A172 (cell line): ENCODE measurements at regions not wholly inside any gene's neighbourhood (a gene's known extent, or its start where the extent isn't known, plus 50 kb on each side); places are given as distances from the start of the nearest gene placed in this dataset.

Experiments
- DNase-seq: peaks from one replicate; pipeline ENCODE4 v3.0.0-alpha.2; 2015; ENCODE audit warnings: low spot score

DNA sequence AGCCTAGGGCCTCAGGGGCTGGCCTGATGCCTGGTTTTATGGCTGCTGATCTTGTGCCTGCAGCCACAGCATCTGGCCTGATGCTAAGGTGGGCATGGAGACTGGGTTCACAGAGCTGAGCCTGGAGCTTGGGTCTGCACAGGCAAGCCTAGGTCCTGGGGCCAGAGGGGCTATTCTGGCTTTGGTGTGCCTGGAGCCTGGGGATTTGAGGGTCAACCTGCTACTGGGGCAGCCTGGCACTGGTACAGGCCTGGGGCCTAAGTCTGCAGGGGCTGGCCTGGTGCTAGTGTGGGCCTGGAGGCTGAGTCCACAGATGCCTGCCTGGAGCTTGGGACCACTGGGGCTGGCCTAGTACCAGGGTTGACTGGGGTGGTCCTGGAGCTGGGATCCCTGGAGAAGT is 481.8 kb upstream of the GHITM start:
- no peak for DNase-seq

GRCh38 chr10:83663918-83664317 is 475.4 kb upstream of the GHITM start:
- DNase-seq = no peak

- DNase-seq = peak; percentile 31
These were observed 472.5 kb upstream of the GHITM start for GRCh38 chr10:83666762-83667161.

- no peak for DNase-seq
These were observed 471.7 kb upstream of the GHITM start for GRCh38 chr10:83667594-83667993.

GRCh38 chr10:83673316-83673715 is 466.0 kb upstream of the GHITM start:
- no peak for DNase-seq

DNA sequence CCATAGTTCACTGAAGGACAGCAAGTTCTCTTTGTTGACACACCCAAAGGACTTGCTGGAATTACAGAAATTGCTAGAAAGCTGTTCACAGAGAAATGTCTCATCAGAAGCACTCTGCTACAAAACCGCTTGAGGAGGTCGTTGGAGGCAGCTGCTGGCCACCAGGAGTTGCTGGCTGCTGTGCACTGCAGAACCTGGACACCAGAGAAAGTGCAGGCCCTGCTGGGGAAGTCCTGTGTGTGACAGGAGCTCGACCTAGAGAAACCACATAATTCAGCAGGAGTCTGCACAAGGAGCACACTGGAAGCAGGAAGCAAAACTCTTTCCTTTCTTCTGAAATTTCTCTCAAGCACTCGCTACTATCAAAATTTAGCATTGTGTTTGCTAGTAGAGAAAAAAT is 461.5 kb upstream of the GHITM start:
- DNase-seq = peak; percentile 5

DNA sequence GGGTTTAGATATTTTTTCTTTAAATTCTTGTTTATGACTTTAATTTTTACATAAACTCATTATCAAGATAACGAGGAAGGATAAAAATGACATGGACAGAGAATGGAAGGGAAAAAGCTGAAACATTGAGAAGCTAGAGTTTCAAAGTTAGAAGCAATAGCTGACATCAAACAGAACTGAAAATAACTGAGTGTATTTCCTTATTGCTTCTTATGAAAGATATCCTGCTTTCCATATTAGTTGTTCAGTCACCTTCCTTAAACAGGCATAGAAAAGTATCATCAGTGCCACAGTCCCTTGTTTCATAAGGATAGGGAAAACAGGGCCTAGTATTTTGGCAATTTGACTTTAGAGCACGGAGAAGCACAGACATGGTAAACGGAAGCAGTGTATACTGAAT is 460.5 kb upstream of the GHITM start:
- DNase-seq = no peak

DNA sequence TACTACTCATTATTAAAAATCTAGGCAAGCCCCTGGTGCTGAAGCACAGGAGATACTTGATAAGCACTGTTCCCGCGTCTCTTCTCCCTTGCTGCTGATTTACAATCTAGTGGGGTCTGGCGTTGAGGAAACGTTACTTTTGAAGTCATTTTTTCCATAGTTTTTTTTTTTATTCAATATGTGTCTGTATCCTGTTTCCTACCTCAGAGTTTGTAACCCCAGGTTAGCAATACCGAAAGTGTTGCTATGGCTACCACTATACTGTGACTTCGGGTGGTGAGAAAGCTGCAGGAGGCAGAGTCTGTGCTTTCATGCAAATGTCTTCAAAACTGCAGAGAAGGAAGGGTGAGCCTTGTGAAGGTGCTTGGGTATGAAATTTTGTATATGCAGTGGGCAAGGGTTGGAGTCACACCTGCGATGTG is 458.8 kb upstream of the GHITM start:
- no peak for DNase-seq

DNA sequence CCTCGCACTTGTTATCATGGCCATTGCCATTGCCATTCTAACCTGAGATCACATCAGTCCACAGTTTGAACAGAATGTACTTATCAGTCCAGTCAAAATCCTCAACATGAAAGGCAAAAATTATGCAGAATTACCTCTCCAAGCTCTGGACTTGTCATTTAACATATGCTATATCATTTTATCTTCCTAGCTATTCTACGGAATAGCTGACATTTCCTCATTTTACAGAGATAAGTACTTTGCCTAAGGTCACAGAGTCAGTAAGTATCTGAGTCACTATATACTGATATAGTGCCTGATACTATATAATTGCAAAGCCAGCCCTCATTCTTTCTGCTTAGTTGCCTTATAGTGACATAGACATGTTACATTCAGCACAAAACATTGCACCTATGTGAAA is 456.9 kb upstream of the GHITM start:
- DNase-seq = no peak

GRCh38 chr10:83685458-83685857 is 453.9 kb upstream of the GHITM start:
- DNase-seq = no peak

GRCh38 chr10:83691791-83692596 is 447.3 kb upstream of the GHITM start:
- no peak for DNase-seq

- DNase-seq = no peak
These were observed 440.4 kb upstream of the GHITM start for GRCh38 chr10:83698899-83699298.

GRCh38 chr10:83701799-83702198 is 437.5 kb upstream of the GHITM start:
- no peak for DNase-seq

GRCh38 chr10:83702731-83703130 is 436.6 kb upstream of the GHITM start:
- DNase-seq = no peak

GRCh38 chr10:83706120-83706519 is 433.2 kb upstream of the GHITM start:
- no peak for DNase-seq

DNA sequence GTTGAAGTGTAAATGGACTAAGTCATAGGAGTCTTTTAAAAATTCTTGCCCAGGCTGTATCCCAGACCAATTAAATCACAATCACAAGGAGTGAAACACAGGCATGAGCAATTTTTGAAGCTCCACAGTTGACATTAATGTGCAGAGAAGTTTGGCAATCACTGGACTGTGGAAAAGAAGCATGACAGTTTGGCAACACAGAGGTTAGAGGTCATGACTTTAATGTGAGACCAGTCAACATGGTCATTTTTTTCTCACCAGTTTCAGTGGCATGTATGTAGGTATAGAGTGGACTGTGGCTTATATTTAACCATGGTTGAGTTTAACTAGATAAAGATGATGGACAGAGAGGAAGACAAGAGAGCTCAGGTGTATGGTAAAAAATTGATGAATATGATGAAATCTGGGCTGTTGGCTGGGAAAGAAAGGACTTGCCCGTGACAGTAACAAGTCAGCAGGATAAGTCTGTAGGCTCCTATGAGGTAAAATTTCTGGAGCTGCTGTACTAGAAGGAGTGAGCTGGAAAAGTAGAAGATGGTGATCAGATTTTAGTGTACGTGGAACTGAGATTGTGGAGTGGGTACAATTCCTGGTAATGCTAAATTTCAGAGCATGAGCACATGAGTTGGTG is 432.2 kb upstream of the GHITM start:
- no peak for DNase-seq

GRCh38 chr10:83713423-83713822 is 425.9 kb upstream of the GHITM start:
- DNase-seq = no peak

DNA sequence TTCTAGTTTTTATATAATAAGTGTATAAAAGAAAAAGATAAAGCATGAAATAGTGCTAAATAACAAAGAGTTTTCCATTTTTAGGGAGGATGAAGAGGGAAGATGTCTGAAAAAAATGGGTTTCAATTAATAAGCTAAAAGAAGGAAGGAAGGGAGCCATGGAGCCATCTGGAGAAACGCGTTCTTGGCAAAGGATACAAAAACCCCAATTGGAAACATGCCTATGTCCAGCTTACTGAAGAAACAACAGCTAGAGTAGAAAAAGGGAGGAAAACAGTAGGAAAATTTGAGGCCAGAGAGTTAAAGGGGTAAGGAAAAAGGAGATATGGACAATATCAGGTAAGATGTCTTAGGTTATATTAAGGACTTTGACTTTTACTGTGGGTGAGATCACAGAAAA is 416.2 kb upstream of the GHITM start:
- DNase-seq = no peak

DNA sequence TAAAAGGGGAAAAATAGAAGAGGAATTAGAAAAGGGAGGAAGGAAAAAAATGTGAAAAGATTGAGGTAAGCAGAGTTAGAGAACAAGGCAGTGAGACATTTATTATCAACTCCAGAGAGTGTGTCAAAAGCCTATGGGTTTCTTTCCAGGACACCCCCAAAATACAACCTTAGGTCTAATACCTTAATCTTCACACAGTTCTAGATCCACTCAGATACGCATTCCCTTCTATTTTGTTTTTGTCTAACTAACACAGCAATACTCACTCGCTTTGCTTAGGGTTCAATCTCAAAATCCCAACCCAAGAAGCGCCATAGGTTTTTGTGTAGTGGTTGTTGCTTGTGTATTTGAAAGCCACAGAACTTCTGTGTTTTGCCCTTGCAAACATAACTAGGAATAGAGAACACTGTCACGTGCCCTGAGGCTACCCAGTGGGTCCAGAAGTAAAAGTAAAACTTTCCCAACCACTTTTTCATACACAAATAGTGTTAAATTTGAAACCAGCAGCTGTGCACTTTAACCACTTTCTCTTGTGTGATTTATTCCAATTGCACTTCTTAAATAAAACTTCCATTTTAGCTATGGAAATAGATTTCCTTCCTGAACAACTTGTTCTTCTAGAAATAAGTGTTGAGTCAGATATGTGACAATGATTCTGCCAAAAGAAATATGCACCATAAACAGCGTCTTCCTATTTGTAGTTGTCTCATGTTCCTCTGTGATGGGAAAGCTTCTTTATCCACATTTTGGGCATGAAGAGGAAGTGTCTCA is 414.7 kb upstream of the GHITM start:
- DNase-seq = no peak

GRCh38 chr10:83725567-83725966 is 413.7 kb upstream of the GHITM start:
- DNase-seq = no peak

DNA sequence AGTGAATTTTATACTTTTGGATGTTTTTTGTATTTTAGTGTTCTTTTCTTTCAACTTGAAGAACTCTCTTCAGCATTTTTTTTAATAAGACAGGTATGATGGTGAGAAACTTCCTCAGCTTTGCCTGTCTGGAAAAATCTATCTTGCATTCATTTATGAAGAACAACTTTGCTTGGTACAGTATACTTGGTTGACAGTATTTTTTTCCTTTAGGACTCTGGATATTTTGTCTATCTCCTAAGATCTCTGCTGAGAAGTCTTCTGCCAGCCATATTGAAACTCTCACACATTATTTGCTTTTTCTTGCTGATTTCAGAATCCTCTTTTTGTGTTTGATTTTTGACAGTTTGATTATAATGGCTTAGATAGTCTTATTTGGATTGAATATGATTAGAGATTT is 405.0 kb upstream of the GHITM start:
- no peak for DNase-seq

DNA sequence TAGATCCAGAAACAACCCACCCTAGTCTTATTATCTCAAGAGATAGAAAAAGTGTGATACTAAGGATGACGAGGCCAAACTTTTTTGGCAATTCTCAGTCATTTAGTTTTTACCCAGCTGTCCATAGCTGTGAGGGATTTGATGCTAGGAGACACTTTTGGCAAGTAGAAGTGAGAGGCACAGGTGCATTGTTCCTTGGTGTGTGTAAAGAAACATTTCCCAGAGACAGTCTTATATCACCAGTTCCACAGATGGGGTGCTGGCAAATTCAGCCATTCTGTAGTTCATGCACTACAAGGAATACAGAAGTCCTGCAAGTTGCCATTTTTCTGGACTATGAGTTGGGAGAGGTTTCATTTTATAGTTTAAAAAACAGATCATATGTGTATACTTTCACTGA is 403.3 kb upstream of the GHITM start:
- no peak for DNase-seq

DNA sequence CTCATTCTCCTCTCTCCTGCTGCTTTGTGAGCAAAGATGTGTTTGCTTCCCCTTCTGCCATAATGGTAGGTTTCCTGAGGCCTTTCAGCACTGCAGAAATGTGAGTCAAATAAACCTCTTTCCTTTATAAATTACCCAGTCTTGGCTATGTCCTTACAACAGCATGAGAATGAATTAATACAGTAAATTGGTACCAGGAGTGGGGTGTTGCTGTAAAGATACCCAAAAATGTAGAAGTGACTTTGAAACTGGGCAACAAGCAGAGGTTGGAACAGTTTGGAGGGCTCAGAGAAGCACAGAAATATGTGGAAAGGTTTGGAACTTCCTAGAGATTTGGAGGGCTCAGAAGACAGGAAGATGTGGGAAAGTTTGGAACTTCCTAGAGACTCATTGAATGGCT is 388.7 kb upstream of the GHITM start:
- no peak for DNase-seq
